ENCODE measurements at regions not wholly inside any gene's neighbourhood (a gene's known extent, or its start where the extent isn't known, plus 50 kb on each side); places are given as distances from the start of the nearest gene placed in this dataset.

DNA sequence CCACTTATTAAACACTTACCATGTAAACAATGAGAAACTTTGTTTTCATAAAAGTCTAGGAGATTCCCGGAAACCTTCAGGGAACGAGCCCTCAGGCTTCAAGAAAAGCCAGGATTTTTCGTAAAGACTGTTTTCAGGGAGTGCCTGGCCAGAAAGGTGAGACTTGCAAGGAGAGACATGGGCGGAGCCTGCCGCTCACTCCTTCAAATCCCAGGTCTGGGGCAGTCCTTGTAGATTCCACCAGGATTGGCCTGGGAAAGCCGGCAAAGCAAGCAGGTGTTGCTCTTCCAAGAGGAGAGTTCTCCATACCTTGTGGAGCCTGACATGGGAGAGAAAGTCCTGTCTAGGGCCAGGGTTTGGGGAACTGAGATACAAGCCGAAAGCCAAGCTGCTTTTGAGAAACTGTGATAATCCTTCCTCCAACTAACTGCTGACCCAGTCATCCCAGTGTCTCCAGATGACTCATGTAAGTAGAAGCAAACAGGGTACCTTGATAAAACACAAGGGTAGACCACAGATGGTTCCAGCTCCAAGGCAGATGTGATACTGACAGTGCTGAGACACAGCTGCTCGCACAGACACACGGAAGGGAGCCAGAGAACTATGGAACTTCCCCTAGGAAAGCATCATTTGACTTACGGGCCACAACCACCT is 69.4 kb upstream of the NAA20 start:
- no peak overlapping the region for H3K27ac ChIP-seq
- no peak for TF ChIP-seq ZFX (IDR thresholded peaks at IDR 0.05)
- TF ChIP-seq, protein P1, sequence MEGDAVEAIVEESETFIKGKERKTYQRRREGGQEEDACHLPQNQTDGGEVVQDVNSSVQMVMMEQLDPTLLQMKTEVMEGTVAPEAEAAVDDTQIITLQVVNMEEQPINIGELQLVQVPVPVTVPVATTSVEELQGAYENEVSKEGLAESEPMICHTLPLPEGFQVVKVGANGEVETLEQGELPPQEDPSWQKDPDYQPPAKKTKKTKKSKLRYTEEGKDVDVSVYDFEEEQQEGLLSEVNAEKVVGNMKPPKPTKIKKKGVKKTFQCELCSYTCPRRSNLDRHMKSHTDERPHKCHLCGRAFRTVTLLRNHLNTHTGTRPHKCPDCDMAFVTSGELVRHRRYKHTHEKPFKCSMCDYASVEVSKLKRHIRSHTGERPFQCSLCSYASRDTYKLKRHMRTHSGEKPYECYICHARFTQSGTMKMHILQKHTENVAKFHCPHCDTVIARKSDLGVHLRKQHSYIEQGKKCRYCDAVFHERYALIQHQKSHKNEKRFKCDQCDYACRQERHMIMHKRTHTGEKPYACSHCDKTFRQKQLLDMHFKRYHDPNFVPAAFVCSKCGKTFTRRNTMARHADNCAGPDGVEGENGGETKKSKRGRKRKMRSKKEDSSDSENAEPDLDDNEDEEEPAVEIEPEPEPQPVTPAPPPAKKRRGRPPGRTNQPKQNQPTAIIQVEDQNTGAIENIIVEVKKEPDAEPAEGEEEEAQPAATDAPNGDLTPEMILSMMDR (conservative IDR thresholded peaks at IDR 0.05), result no peak

DNA sequence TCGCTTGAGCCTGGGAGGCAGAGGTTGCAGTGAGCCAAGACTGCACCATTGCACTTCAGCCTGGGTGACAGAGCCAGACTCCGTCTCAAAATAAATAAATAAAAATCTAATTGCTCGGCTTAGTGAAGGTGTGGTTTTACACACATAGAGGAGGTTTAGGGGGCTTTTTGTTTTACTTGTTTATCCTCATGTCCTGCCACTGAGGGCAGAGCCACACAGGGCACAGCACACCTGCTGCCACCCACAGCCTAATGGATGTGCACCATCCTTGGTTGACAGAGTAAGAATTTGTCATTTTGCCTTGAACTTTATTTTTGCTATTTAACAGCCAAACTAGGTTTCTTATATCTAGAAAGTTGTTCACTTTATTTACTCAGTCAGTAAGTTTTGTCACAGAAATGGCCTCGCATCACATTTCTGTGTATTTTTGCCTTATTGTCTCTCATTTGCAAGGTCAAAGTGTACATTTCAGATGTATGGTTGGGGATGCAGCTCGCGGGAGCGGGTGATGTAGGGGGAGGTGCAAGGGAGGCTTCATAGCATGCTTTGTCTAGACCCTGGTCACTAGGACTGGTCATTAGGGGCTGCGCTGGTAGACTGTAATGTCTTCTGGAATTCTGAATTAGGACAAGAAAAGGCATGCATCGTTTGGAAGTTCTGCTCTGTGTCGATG is 67.8 kb upstream of the NAA20 start:
- TF ChIP-seq ZFX (IDR thresholded peaks at IDR 0.05), result no peak
- TF ChIP-seq, protein P1 (conservative IDR thresholded peaks at IDR 0.05), result no peak
- no peak overlapping the region for H3K27ac ChIP-seq

DNA sequence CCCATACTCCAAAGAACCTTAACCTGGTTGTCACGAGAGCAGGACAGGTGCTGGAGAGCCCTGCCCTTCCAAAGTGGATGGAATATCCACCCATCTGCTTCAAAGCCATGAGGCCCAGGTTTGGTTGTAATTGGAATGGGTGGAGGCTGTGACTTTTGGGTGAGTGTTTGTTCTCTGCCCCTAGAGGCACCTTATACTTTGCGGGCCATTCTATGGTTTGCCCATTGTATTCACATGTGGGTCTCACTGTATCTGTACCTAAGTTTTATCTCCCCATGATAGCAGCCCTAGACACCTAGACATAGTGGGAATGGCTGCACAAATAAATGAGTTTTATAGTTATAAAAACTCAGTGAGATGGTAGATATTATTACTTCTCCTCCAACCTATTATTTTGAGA is 67.1 kb upstream of the NAA20 start:
- no peak overlapping the region for H3K27ac ChIP-seq
- TF ChIP-seq ZFX (IDR thresholded peaks at IDR 0.05), result no peak
- TF ChIP-seq, protein P1 (conservative IDR thresholded peaks at IDR 0.05), result no peak

DNA sequence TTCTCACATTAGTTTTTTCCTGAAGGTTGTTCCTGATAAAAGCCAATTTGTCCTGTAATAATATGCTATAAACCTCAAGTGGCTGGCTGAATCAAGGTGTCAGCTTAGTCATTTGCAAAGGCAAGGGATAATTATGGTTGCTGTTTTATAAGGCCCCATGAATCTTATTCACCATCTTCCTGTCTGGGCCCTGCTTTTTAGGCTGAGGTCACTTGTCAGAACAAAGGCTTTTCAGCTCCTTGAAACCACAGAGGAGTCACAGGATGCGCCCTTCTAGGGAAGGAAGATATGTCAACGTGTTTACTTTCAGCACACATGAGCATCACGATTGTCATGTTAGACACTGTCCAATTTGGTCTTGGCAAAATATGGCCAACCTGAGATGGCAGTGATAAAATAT is 64.8 kb upstream of the NAA20 start:
- TF ChIP-seq, protein P1 (conservative IDR thresholded peaks at IDR 0.05), result no peak
- TF ChIP-seq ZFX (IDR thresholded peaks at IDR 0.05), result no peak
- H3K27ac ChIP-seq, result no peak overlapping the region

DNA sequence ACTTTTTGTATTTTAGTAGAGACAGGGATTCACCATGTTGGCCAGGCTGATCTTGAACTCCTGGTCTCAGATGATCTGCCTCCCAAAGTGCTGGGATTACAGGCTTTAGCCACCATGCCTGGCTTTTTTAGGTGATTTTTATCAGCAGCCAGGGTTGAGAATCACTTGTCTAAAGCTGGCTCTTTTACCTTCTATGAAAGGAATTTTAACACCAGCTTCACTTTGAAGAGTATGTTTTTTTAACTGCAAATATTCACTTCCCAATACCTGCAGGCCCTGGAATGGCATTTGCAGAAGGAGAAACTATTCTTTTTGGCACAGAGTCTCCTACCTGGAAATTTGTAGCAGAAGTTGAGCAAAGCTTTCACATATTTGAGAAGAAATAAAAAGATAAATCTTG is 63.6 kb upstream of the NAA20 start:
- no peak overlapping the region for H3K27ac ChIP-seq
- TF ChIP-seq ZFX (IDR thresholded peaks at IDR 0.05), result no peak
- TF ChIP-seq, protein P1 (conservative IDR thresholded peaks at IDR 0.05), result no peak

DNA sequence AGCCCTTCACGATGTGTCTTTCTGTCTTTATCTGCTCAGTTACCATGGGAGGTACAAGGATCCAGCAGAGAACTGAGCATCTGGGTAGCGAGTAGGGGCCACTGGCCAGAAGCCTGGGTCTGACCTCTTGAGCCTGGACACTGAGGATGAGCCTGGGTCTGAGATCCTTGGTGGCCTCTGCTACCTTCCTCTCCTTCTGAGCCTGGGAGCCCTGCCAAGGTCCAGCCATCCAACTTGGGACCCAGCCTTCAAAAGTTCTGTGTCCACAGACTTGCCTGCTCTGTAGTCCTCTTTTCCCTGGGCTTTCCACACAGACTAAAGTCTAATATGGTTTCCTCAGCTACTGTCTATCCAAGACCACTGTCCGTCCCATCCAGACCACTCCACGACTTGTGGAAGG is 60.2 kb upstream of the NAA20 start:
- no peak overlapping the region for H3K27ac ChIP-seq
- TF ChIP-seq ZFX (IDR thresholded peaks at IDR 0.05), result no peak
- TF ChIP-seq, protein P1 (conservative IDR thresholded peaks at IDR 0.05), result no peak

DNA sequence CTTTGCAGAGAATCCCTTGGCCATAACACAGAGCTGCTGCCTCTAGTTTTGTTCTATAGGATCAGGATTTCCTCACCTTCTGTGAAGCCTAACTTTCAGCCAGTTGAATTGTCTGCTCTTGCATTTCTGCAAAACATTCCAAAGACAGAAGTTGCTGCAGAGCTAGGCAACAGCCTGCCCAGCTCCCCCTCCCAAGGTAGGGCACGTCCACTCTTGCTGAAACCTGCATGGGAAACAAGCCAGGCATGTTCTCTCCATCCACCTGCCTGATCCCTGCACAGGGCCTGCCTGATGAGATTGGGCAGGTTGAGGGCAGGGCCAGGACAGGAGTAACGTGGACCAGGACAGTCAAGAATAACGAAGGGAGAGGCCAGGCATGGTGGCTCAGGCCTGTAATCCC is 58.9 kb upstream of the NAA20 start:
- H3K27ac ChIP-seq, result no peak overlapping the region

More for the DNA sequence above, 58.9 kb upstream of the NAA20 start:
- TF ChIP-seq ZFX (IDR thresholded peaks at IDR 0.05), result no peak
- TF ChIP-seq, protein P1 (conservative IDR thresholded peaks at IDR 0.05), result no peak
